B cell (primary cell): ENCODE measurements at regions not wholly inside any gene's neighbourhood (a gene's known extent, or its start where the extent isn't known, plus 50 kb on each side); places are given as distances from the start of the nearest gene placed in this dataset.

Experiments
- CTCF ChIP-seq: fragments of 200-600 bp; IDR thresholded peaks from one replicate; pipeline ENCODE4 v1.8.0; 2022; ENCODE audit warnings: antibody characterized with exemption, mild to moderate bottlenecking
- EZH2 ChIP-seq: IDR thresholded peaks from 2 replicates; pipeline ENCODE4 v1.6.1; 2012; ENCODE audit warnings: borderline replicate concordance, low read depth, mild to moderate bottlenecking, moderate library complexity, low read length; ENCODE audit not compliant: insufficient read depth, poor library complexity, severe bottlenecking

DNA sequence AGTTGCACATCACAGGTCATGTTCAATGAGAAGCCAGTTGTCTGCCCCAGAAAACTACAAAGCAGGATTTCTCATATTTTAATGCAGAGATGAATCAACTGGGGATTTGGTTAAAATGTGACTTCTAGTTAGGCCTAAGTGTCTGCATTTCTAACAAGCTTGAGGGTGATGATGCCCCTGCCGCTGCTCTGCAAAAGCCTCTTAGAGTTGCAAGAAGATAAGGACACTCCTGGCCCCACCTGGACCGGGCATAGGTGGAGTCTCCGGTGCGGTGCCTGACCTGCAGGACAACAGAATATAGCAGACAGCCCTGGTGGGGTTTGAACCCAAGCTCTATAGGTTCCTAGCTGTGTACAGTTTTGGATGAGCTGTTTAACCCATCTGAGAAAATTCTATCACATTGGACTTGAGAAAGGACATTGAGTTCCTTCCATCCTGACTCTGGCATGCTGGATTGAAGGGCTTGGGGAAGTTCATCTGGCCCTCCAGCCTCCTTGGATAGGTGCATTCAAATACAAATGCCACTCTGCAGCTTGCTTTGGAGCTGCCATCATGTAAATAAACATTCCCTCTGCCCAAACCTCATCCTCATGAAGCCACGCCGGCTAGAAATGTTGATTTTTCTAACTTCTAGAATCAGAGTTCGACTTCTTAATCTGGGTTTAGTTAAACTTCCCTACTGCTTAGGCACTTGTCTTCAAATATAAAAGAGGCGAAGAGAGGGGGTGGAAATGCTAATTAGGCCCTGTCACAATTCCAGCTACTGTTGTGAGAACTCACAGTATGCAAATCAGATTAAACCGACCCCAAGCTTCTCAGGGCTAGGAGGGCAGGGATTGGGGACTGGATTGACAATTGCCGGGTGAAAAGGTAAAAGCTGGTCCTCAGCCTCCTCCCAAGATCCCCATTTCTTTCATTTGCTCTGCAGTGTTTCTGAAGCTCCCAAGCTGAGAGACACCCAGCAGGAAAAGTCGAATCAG, 1225.6 kb downstream of the VRK1 start:
- TF ChIP-seq EZH2 (no peak), CTCF (no peak)
